22Rv1 (cell line): ENCODE measurements at regions not wholly inside any gene's neighbourhood (a gene's known extent, or its start where the extent isn't known, plus 50 kb on each side); places are given as distances from the start of the nearest gene placed in this dataset.

Experiments
- CTCF ChIP-seq: fragments of 450-650 bp; IDR thresholded peaks from 2 replicates; pipeline ENCODE4 v1.5.1; 2017; ENCODE audit warnings: mild to moderate bottlenecking
- ZFX ChIP-seq: fragments of 450-650 bp; IDR thresholded peaks from 2 replicates; pipeline ENCODE4 v1.6.1; 2017; ENCODE audit warnings: antibody characterized with exemption, borderline replicate concordance

GRCh38 chr7:54878339-54878738 lies 119.3 kb upstream of the SEC61G start:
- TF ChIP-seq CTCF: no peak
- TF ChIP-seq ZFX: no peak
